Progenitor cell of endocrine pancreas (in vitro differentiated cells): ENCODE measurements at regions not wholly inside any gene's neighbourhood (a gene's known extent, or its start where the extent isn't known, plus 50 kb on each side); places are given as distances from the start of the nearest gene placed in this dataset.

ENCODE experiments used
- DNase-seq: peaks from one replicate; pipeline ENCODE4 v3.0.0; 2021; ENCODE audit warnings: low spot score; ENCODE audit not compliant: unreplicated experiment
- H3K27ac Mint-ChIP-seq: 2 replicates; pipeline ENCODE4 v1.8.0; 2021; ENCODE audit warnings: mild to moderate bottlenecking, moderate library complexity, mixed read lengths
- H3K27me3 Mint-ChIP-seq: 2 replicates; pipeline ENCODE4 v1.8.0; 2021; ENCODE audit warnings: mixed read lengths
- H3K36me3 Mint-ChIP-seq: 2 replicates; pipeline ENCODE4 v1.8.0; 2022; ENCODE audit warnings: mixed read lengths; ENCODE audit not compliant: insufficient read depth
- H3K4me1 Mint-ChIP-seq: 2 replicates; pipeline ENCODE4 v1.8.0; 2021; ENCODE audit warnings: low read depth, mixed read lengths
- H3K4me3 Mint-ChIP-seq: 2 replicates; pipeline ENCODE4 v1.8.0; 2021; ENCODE audit warnings: low read depth, mild to moderate bottlenecking, moderate library complexity, mixed read lengths
- H3K9me3 Mint-ChIP-seq: 2 replicates; pipeline ENCODE4 v1.8.0; 2021; ENCODE audit warnings: low read depth, mixed read lengths
- TF ChIP-seq, protein P1 (sequence below): fragments of 200-600 bp; sonication (generic); IDR thresholded peaks from one replicate; pipeline ENCODE4 v1.5.0; 2021; ENCODE audit warnings: antibody characterized with exemption, mild to moderate bottlenecking; ENCODE audit not compliant: unreplicated experiment

DNA sequence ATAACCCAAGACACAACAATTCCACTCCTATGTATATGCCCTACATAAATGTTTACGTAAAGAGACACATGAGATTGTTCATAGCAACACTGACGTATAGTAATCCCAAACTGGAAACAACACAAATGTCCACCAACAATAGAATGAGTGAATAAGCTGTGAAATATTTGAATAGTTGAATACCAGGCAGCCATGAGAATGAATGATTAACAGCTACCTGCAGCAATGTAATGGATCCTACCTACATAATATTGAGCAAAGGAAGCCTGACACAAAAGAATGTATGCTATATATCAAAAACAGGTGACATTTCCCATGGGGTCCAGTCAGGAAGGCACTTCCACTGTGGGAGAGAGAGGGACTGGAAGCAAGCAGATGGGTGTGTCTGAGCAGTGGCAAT, 92.8 kb upstream of the LINC01488 start:
- Mint-ChIP-seq H3K27ac (peak overlapping the region; percentile 94), H3K4me3 (no peak overlapping the region), H3K9me3 (peaks cover 17% of the 10 kb centered on the region), H3K36me3 (peaks cover 3% of the 10 kb centered on the region), H3K4me1 (peaks cover 19% of the 10 kb centered on the region), H3K27me3 (peaks cover 6% of the 10 kb centered on the region)
- no peak for DNase-seq
- TF ChIP-seq, protein P1, sequence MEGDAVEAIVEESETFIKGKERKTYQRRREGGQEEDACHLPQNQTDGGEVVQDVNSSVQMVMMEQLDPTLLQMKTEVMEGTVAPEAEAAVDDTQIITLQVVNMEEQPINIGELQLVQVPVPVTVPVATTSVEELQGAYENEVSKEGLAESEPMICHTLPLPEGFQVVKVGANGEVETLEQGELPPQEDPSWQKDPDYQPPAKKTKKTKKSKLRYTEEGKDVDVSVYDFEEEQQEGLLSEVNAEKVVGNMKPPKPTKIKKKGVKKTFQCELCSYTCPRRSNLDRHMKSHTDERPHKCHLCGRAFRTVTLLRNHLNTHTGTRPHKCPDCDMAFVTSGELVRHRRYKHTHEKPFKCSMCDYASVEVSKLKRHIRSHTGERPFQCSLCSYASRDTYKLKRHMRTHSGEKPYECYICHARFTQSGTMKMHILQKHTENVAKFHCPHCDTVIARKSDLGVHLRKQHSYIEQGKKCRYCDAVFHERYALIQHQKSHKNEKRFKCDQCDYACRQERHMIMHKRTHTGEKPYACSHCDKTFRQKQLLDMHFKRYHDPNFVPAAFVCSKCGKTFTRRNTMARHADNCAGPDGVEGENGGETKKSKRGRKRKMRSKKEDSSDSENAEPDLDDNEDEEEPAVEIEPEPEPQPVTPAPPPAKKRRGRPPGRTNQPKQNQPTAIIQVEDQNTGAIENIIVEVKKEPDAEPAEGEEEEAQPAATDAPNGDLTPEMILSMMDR = no peak

DNA sequence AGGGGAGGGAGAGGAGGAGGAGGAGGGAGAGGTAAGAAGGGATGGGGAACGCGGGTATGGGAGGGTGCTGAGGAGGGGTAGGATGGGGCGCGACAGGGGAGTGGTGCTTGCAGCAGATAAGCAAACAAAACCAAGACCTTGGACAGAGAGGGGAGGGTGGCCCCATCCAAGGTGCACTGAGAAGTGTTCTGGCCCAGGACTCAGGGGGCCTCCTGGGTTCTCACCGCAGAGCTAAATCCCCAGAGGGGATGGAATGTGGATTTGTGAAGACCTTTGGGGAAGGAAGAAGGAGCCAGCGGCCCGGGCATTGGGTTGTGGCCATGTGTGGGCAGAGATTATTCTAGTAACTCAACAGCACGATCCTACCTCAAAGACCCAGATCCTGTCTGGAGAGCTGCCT, 90.9 kb upstream of the LINC01488 start:
- peaks cover 17% of the 10 kb centered on the region for H3K9me3 Mint-ChIP-seq
- no peak overlapping the region for H3K4me3 Mint-ChIP-seq
- TF ChIP-seq, protein P1 = no peak
- no peak overlapping the region for H3K27ac Mint-ChIP-seq
- DNase-seq = no peak
- H3K36me3 Mint-ChIP-seq = peaks cover 3% of the 10 kb centered on the region
- peaks cover 6% of the 10 kb centered on the region for H3K27me3 Mint-ChIP-seq
- H3K4me1 Mint-ChIP-seq = peaks cover 19% of the 10 kb centered on the region

DNA sequence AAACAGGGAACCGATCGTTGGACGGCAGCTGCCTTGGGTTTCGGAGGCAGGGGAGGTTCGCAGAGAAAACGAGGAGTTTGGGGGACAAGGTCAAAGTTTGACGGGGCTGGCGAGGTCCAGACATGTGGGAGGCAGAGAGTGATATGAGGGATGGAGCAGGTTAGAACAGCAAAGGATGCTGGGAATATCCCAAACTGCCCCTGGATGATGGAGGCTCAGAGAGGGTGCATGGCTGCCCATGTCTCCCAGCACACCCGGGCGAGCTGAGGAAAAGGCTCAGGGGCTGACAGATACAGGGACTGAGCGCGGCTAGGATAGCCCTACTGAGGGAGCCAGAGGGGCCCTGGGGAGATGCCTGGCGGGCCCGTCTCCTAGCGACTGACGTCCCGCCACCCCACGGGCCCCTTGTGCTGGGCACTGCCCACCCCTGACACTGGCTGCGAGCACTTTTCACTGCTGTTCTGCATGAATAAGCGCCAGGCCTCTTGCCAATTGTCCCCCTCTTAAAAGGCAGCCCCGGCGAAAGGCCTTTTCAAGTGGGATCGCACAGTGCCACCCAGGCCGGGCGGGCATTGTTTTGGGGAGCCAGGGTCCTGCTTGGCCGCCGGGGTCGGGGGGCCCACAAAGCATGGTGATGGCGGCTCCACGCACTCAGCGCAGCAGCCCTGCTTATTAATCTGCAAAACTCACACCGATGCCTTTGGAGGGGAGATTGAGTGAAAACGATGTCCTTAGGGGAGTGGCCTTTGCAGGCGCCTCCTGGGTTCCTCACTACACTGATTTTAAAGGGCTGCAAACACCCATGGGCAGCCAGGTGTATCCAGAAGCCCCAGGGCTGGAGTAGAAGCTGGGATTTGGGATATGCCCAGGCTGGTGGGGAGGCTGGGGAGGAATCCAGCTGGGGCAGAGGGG, 90.0 kb upstream of the LINC01488 start:
- peaks cover 17% of the 10 kb centered on the region for H3K9me3 Mint-ChIP-seq
- H3K36me3 Mint-ChIP-seq = peaks cover 3% of the 10 kb centered on the region
- TF ChIP-seq, protein P1 = no peak
- DNase-seq = no peak
- H3K4me3 Mint-ChIP-seq = no peak overlapping the region
- peaks cover 3% of the 10 kb centered on the region for H3K27me3 Mint-ChIP-seq
- H3K4me1 Mint-ChIP-seq = peaks cover 19% of the 10 kb centered on the region
- peak overlapping the region; percentile 42 for H3K27ac Mint-ChIP-seq

GRCh38 chr11:69392104-69392653, 89.3 kb upstream of the LINC01488 start:
- Mint-ChIP-seq H3K27me3 (peaks cover 3% of the 10 kb centered on the region), H3K9me3 (peaks cover 16% of the 10 kb centered on the region), H3K4me1 (peaks cover 19% of the 10 kb centered on the region), H3K27ac (no peak overlapping the region), H3K4me3 (no peak overlapping the region), H3K36me3 (peaks cover 3% of the 10 kb centered on the region)
- no peak for DNase-seq
- TF ChIP-seq, protein P1 = no peak

- Mint-ChIP-seq H3K27ac (no peak overlapping the region), H3K36me3 (no peaks in the 10 kb centered on the region), H3K4me1 (peaks cover 19% of the 10 kb centered on the region), H3K27me3 (peaks cover 3% of the 10 kb centered on the region), H3K4me3 (no peak overlapping the region), H3K9me3 (peaks cover 6% of the 10 kb centered on the region)
- no peak for DNase-seq
- TF ChIP-seq, protein P1 = no peak
Measured at GRCh38 chr11:69393178-69393832, 88.2 kb upstream of the LINC01488 start.
